GM12878 (cell line): ENCODE measurements at regions not wholly inside any gene's neighbourhood (a gene's known extent, or its start where the extent isn't known, plus 50 kb on each side); places are given as distances from the start of the nearest gene placed in this dataset.

Experiments used
- ATAC-seq: fragments of 200-7000 bp; cut with Tn5 transposase; 3 replicates; pipeline ENCODE4 v1.9.1; 2020; ENCODE audit warnings: mild to moderate bottlenecking, moderate library complexity
- BruUV-seq: library from RNA; stranded (reverse); fragments of 400-500 nt; replicated peaks from 2 replicates; lab custom pipeline; 2021; lab: Mats Ljungman, UMichigan
- CTCF ChIA-PET: fragments of 300-600 bp; sonication (Branson Sonifier 250); formaldehyde crosslinking; extraction: SDS; loops from one replicate; lab custom pipeline; 2021; ENCODE audit warnings: inconsistent platforms; lab: Yijun Ruan, JAX
- POLR2A ChIA-PET: fragments of 350-600 bp; formaldehyde crosslinking; extraction: SDS; loops from one replicate; lab custom pipeline; 2021; ENCODE audit warnings: inconsistent platforms; lab: Charles Lee
- RAD21 ChIA-PET: fragments of 300-600 bp; sonication (Branson Sonifier 250); formaldehyde crosslinking; loops from one replicate; lab custom pipeline; 2023; ENCODE audit warnings: antibody characterized with exemption; ENCODE audit not compliant: unreplicated experiment; lab: Charles Lee
- SMC1A ChIA-PET: fragments of 300-600 bp; sonication (Branson Sonifier 250); formaldehyde crosslinking; loops from one replicate; lab custom pipeline; 2023; ENCODE audit not compliant: unreplicated experiment, uncharacterized antibody; lab: Charles Lee
- DNase-seq: peaks from one replicate; pipeline ENCODE4 v3.0.0-alpha.2; 2011; ENCODE audit warnings: low read depth, low spot score
- FAIRE-seq: peaks from 3 replicates; lab custom pipeline; 2011; peaks lifted over from hg19 to GRCh38; lab: Jason Lieb, UNC
- H2AFZ ChIP-seq: 2 replicates; pipeline ENCODE4 v1.6.0; 2011; ENCODE audit warnings: low read depth, low read length, control low read depth; ENCODE audit not compliant: control insufficient read depth
- H3K27ac ChIP-seq: 2 replicates; pipeline ENCODE4 v1.5.1; 2011; ENCODE audit warnings: control low read depth; ENCODE audit not compliant: control insufficient read depth, insufficient read depth
- H3K27me3 ChIP-seq, 2 experiments: replicated peaks in 1 of 2; 2 replicates each; pipeline versions ENCODE4 v1.6.0 to v1.6.1; 2011; ENCODE audit warnings: low read length in 1 of 2; ENCODE audit not compliant: control insufficient read depth in 2 of 2, insufficient read depth in 2 of 2
- H3K36me3 ChIP-seq, 2 experiments: 2 replicates each; pipeline ENCODE4 v1.5.1; 2011; ENCODE audit warnings: low read length in 1 of 2; ENCODE audit not compliant: control insufficient read depth in 2 of 2, insufficient read depth in 2 of 2
- H3K4me1 ChIP-seq: 2 replicates; pipeline ENCODE4 v1.6.1; 2011; ENCODE audit warnings: mild to moderate bottlenecking, low read length, moderate library complexity, mixed read lengths; ENCODE audit not compliant: control insufficient read depth, insufficient read depth
- H3K4me2 ChIP-seq: 2 replicates; pipeline ENCODE4 v1.6.0; 2011; ENCODE audit warnings: control low read depth; ENCODE audit not compliant: control insufficient read depth, insufficient read depth
- H3K4me3 ChIP-seq: fragments of 200-600 bp; sonication (generic); 2 replicates; pipeline ENCODE4 v1.5.1; 2016
- H3K79me2 ChIP-seq: 2 replicates; pipeline ENCODE4 v1.6.0; 2011; ENCODE audit warnings: low read length; ENCODE audit not compliant: control insufficient read depth, insufficient read depth
- H3K9ac ChIP-seq: 2 replicates; pipeline ENCODE4 v1.8.0; 2011; ENCODE audit warnings: low read length, control low read depth, mixed read lengths; ENCODE audit not compliant: control insufficient read depth, insufficient read depth
- H3K9me3 ChIP-seq: replicated peaks from 3 replicates; pipeline ENCODE4 v1.5.1; 2011; ENCODE audit warnings: mild to moderate bottlenecking, low read length; ENCODE audit not compliant: control insufficient read depth, insufficient read depth
- H4K20me1 ChIP-seq: 2 replicates; pipeline ENCODE4 v1.6.0; 2011; ENCODE audit not compliant: control insufficient read depth, insufficient read depth
- CHD1 ChIP-seq: IDR thresholded peaks from 2 replicates; pipeline ENCODE4 v1.6.1; 2012; ENCODE audit warnings: low read depth, low read length, improper control_type of control experiment
- LARP7 ChIP-seq: fragments of 450-650 bp; IDR thresholded peaks from 2 replicates; pipeline ENCODE4 v1.6.1; 2017; ENCODE audit warnings: mild to moderate bottlenecking
- MLLT1 ChIP-seq: fragments of 450-650 bp; IDR thresholded peaks from 2 replicates; pipeline ENCODE4 v1.6.1; 2016; ENCODE audit warnings: mild to moderate bottlenecking
- POLR2AphosphoS5 ChIP-seq: IDR thresholded peaks from 2 replicates; pipeline ENCODE4 v1.6.1; 2011; ENCODE audit warnings: mild to moderate bottlenecking, low read length, inconsistent platforms
- RCOR1 ChIP-seq: conservative IDR thresholded peaks from 2 replicates; pipeline ENCODE4 v1.6.1; 2012; ENCODE audit warnings: low read depth, low read length, improper control_type of control experiment
- ZNF592 ChIP-seq: fragments of 450-650 bp; IDR thresholded peaks from 2 replicates; pipeline ENCODE4 v1.6.1; 2017; ENCODE audit warnings: mild to moderate bottlenecking, moderate library complexity
- WGBS: methylation state at CpG from one replicate; pipeline ENCODE4 v1.1.6; 2016; ENCODE audit warnings: low lambda C conversion rate; ENCODE audit not compliant: insufficient replicate concordance, insufficient coverage; ENCODE audit errors: missing lambda C conversion rate; 5-methylcytosine and 5-hydroxymethylcytosine counted together
- in situ Hi-C: fragments of 300-500 bp; cut with MboI; formaldehyde crosslinking; loops from 9 replicates; pipeline ENCODE4 v1.14.3; 2018; ENCODE audit warnings: mixed read lengths
- intact Hi-C: fragments of 100-400 bp; cut with micrococcal nuclease; formaldehyde crosslinking; loops from one replicate; pipeline ENCODE4 v1.14.2; 2022; ENCODE audit not compliant: unreplicated experiment

GRCh38 chr9:135409286-135410200, 70.0 kb upstream of the PPP1R26 start:
- ChIA-PET CTCF (interaction anchor here (0.6 to 1.2 kb wide), 2 partner anchors 8 to 234 kb away, joined by 3 read pairs; no protein-coding TSS in a partner anchor), RAD21 (no interaction called here), POLR2A (no interaction called here), SMC1A (no interaction called here)
- Histone ChIP-seq H3K9ac (no peak overlapping the region), H3K27ac (no peak overlapping the region), H4K20me1 (no peaks in the 10 kb centered on the region), H3K4me3 (no peak overlapping the region), H3K4me1 (no peaks in the 10 kb centered on the region), H3K4me2 (no peak overlapping the region), H3K79me2 (no peaks in the 10 kb centered on the region), H3K9me3 (no peaks in the 10 kb centered on the region), H3K36me3 (no peaks in the 10 kb centered on the region), H3K27me3 (no peaks in the 10 kb centered on the region), H2AFZ (no peak overlapping the region)
- WGBS, result 30% methylated on average over 30 of the region's 30 CpGs
- DNase-seq, result no peak
- ATAC-seq, result no peak
- FAIRE-seq, result no peak
- in situ Hi-C loops, result loop anchor here (5.0 kb wide), 1 partner anchor 322 kb away; the partner anchor contains the start of gene OLFM1
- intact Hi-C loops, result loop anchor here (5.0 kb wide), 2 partner anchors 322 to 962 kb away; partner anchors contain the start of gene OLFM1
- BruUV-seq, result no TSS peak
- TF ChIP-seq CHD1 (no peak), POLR2AphosphoS5 (no peak), LARP7 (no peak)

- Histone ChIP-seq H2AFZ (no peak overlapping the region), H3K9me3 (no peaks in the 10 kb centered on the region), H3K27ac (no peak overlapping the region), H3K27me3 (no peaks in the 10 kb centered on the region), H3K4me3 (no peak overlapping the region), H3K4me2 (no peak overlapping the region), H3K36me3 (no peaks in the 10 kb centered on the region), H3K4me1 (no peaks in the 10 kb centered on the region), H3K9ac (no peak overlapping the region), H3K79me2 (no peaks in the 10 kb centered on the region), H4K20me1 (no peaks in the 10 kb centered on the region)
- ChIA-PET RAD21 (no interaction called here), POLR2A (no interaction called here), CTCF (interaction anchor here (1.2 kb wide), 1 partner anchor 8 kb away, joined by 3 read pairs; no protein-coding TSS in a partner anchor), SMC1A (no interaction called here)
- WGBS, result 9% methylated on average over 7 of the region's 7 CpGs
- ATAC-seq (no peak), FAIRE-seq (no peak), DNase-seq (no peak)
- no peak for TF ChIP-seq MLLT1
- TF ChIP-seq ZNF592, result no peak
- no peak for TF ChIP-seq RCOR1
- intact Hi-C loops, result loop anchor here (5.0 kb wide), 2 partner anchors 323 to 963 kb away; partner anchors contain the start of gene OLFM1
- in situ Hi-C loops, result loop anchor here (5.0 kb wide), 1 partner anchor 323 kb away; the partner anchor contains the start of gene OLFM1
- BruUV-seq, result no TSS peak
Measured at GRCh38 chr9:135410421-135410820, 69.2 kb upstream of the PPP1R26 start.
